PC-3 (cell line): ENCODE measurements at regions not wholly inside any gene's neighbourhood (a gene's known extent, or its start where the extent isn't known, plus 50 kb on each side); places are given as distances from the start of the nearest gene placed in this dataset.

Experiments
- ATAC-seq: fragments of 200-7000 bp; cut with Tn5 transposase; 2 replicates; pipeline ENCODE4 v1.9.1; 2020; ENCODE audit warnings: mild to moderate bottlenecking, moderate library complexity
- BruUV-seq: library from RNA; stranded (reverse); fragments of 400-500 nt; replicated peaks from 2 replicates; lab custom pipeline; 2021; lab: Mats Ljungman, UMichigan
- CTCF ChIA-PET: fragments of 300-600 bp; sonication (Branson Sonifier 250); formaldehyde crosslinking; loops from one replicate; lab custom pipeline; 2022; ENCODE audit warnings: antibody characterized with exemption; lab: Charles Lee
- POLR2A ChIA-PET: fragments of 300-600 bp; sonication (Branson Sonifier 250); formaldehyde crosslinking; loops from one replicate; lab custom pipeline; 2022; ENCODE audit warnings: antibody characterized with exemption; ENCODE audit not compliant: unreplicated experiment; lab: Charles Lee
- DNase-seq: peaks from one replicate; pipeline ENCODE4 v3.0.0-alpha.2; 2015
- H2AFZ ChIP-seq: fragments of 300-600 bp; sonication (generic); 2 replicates; pipeline ENCODE4 v1.6.0; 2016; ENCODE audit warnings: antibody characterized with exemption, low read length
- H3F3A ChIP-seq: fragments of 300-600 bp; sonication (generic); one replicate; pipeline ENCODE4 v1.6.0; 2017; ENCODE audit warnings: antibody characterized with exemption, low read length, control low read depth, mild to moderate bottlenecking; ENCODE audit not compliant: unreplicated experiment
- H3K27ac ChIP-seq: fragments of 300-600 bp; sonication (generic); 2 replicates; pipeline ENCODE4 v1.5.1; 2016; ENCODE audit warnings: mild to moderate bottlenecking, low read length
- H3K27me3 ChIP-seq: fragments of 300-600 bp; sonication (generic); 2 replicates; pipeline ENCODE4 v1.6.1; 2016; ENCODE audit warnings: low read length, mixed read lengths
- H3K36me3 ChIP-seq: fragments of 300-600 bp; sonication (generic); 2 replicates; pipeline ENCODE4 v1.6.1; 2016; ENCODE audit warnings: low read depth, mixed run types, low read length, mixed read lengths
- H3K4me1 ChIP-seq: fragments of 300-600 bp; sonication (generic); 2 replicates; pipeline ENCODE4 v1.5.1; 2016; ENCODE audit warnings: low read length; ENCODE audit not compliant: insufficient read depth
- H3K4me2 ChIP-seq: fragments of 300-600 bp; sonication (generic); 2 replicates; pipeline ENCODE4 v1.6.0; 2016; ENCODE audit warnings: low read length
- H3K4me3 ChIP-seq: fragments of 300-600 bp; sonication (generic); 2 replicates; pipeline ENCODE4 v1.5.1; 2016; ENCODE audit warnings: mild to moderate bottlenecking, low read length, mixed read lengths
- H3K79me2 ChIP-seq: fragments of 300-600 bp; sonication (generic); 2 replicates; pipeline ENCODE4 v1.6.1; 2017; ENCODE audit warnings: low read length, mixed read lengths
- H3K9ac ChIP-seq: fragments of 300-600 bp; sonication (generic); 2 replicates; pipeline ENCODE4 v1.6.0; 2016; ENCODE audit warnings: mild to moderate bottlenecking, low read length
- H3K9me2 ChIP-seq: fragments of 300-600 bp; sonication (generic); replicated peaks from 2 replicates; pipeline ENCODE4 v1.6.1; 2016; ENCODE audit warnings: mixed run types, low read length, mixed read lengths
- H3K9me3 ChIP-seq: fragments of 300-600 bp; sonication (generic); 2 replicates; pipeline ENCODE4 v1.6.1; 2016; ENCODE audit warnings: low read length, mixed read lengths
- H4K20me1 ChIP-seq: fragments of 300-600 bp; sonication (generic); 2 replicates; pipeline ENCODE4 v1.6.1; 2016; ENCODE audit warnings: low read length, mixed read lengths
- CTCF ChIP-seq: fragments of 300-600 bp; sonication (generic); conservative IDR thresholded peaks from 2 replicates; pipeline ENCODE4 v1.5.1; 2017; ENCODE audit warnings: antibody characterized with exemption, low read depth, mild to moderate bottlenecking, low read length
- EZH2 ChIP-seq: fragments of 300-600 bp; sonication (generic); IDR thresholded peaks from one replicate; pipeline ENCODE4 v1.6.1; 2017; ENCODE audit warnings: antibody characterized with exemption, mild to moderate bottlenecking, low read length; ENCODE audit not compliant: unreplicated experiment
- EZH2phosphoT487 ChIP-seq: fragments of 300-600 bp; sonication (generic); IDR thresholded peaks from 2 replicates; pipeline ENCODE4 v1.6.1; 2018; ENCODE audit warnings: mild to moderate bottlenecking, antibody characterized with exemption, low read length, borderline replicate concordance
- intact Hi-C: fragments of 100-400 bp; cut with micrococcal nuclease; formaldehyde crosslinking; loops from 2 replicates; pipeline ENCODE4 v1.9.0; 2023

- ChIA-PET CTCF (no interaction called here), POLR2A (no interaction called here)
- H3K27me3 ChIP-seq: no peaks in the 10 kb centered on the region
- H3K79me2 ChIP-seq: no peaks in the 10 kb centered on the region
- H3K4me1 ChIP-seq: peaks cover 29% of the 10 kb centered on the region
- H3K36me3 ChIP-seq: no peaks in the 10 kb centered on the region
- no peak for TF ChIP-seq EZH2phosphoT487
- H3K4me2 ChIP-seq: no peak overlapping the region
- no peak overlapping the region for H3K27ac ChIP-seq
- no peaks in the 10 kb centered on the region for H4K20me1 ChIP-seq
- H3K9ac ChIP-seq: no peak overlapping the region
- no peak overlapping the region for H3K4me3 ChIP-seq
- ATAC-seq (no peak), DNase-seq (no peak)
- H3K9me3 ChIP-seq: no peaks in the 10 kb centered on the region
- no peaks in the 10 kb centered on the region for H3F3A ChIP-seq
- H3K9me2 ChIP-seq: no peaks in the 10 kb centered on the region
- intact Hi-C loops: no loop called here
- no peak overlapping the region for H2AFZ ChIP-seq
- no TSS peak for BruUV-seq
These were observed 82.1 kb upstream of the FRY start for GRCh38 chr13:31949486-31949885.

GRCh38 chr13:31950111-31950815, 81.3 kb upstream of the FRY start:
- no peaks in the 10 kb centered on the region for H3K79me2 ChIP-seq
- no peaks in the 10 kb centered on the region for H3K27me3 ChIP-seq
- no peaks in the 10 kb centered on the region for H4K20me1 ChIP-seq
- no peaks in the 10 kb centered on the region for H3K36me3 ChIP-seq
- peaks cover 21% of the 10 kb centered on the region for H3K4me1 ChIP-seq
- H3F3A ChIP-seq: no peaks in the 10 kb centered on the region
- no peaks in the 10 kb centered on the region for H3K9me2 ChIP-seq
- intact Hi-C loops: no loop called here
- no peaks in the 10 kb centered on the region for H3K9me3 ChIP-seq
- no peak overlapping the region for H3K9ac ChIP-seq
- POLR2A ChIA-PET: no interaction called here
- H3K4me3 ChIP-seq: no peak overlapping the region
- H3K4me2 ChIP-seq: no peak overlapping the region
- no peak for ATAC-seq
- BruUV-seq: no TSS peak
- no peak overlapping the region for H2AFZ ChIP-seq
- CTCF ChIA-PET: no interaction called here
- TF ChIP-seq CTCF (no peak), EZH2 (no peak), EZH2phosphoT487 (no peak)
- no peak for DNase-seq
- H3K27ac ChIP-seq: no peak overlapping the region

GRCh38 chr13:31951215-31951678, 80.3 kb upstream of the FRY start:
- H4K20me1 ChIP-seq: no peaks in the 10 kb centered on the region
- H3K4me2 ChIP-seq: no peak overlapping the region
- H3K9me2 ChIP-seq: no peaks in the 10 kb centered on the region
- POLR2A ChIA-PET: no interaction called here
- H3K79me2 ChIP-seq: no peaks in the 10 kb centered on the region
- DNase-seq: peak; percentile 53
- no peaks in the 10 kb centered on the region for H3F3A ChIP-seq
- peaks cover 13% of the 10 kb centered on the region for H3K4me1 ChIP-seq
- H3K27me3 ChIP-seq: no peaks in the 10 kb centered on the region
- no peak for ATAC-seq
- intact Hi-C loops: no loop called here
- no peak overlapping the region for H3K4me3 ChIP-seq
- no peak overlapping the region for H2AFZ ChIP-seq
- CTCF ChIA-PET: no interaction called here
- H3K36me3 ChIP-seq: no peaks in the 10 kb centered on the region
- no peak overlapping the region for H3K9ac ChIP-seq
- no peak for TF ChIP-seq EZH2phosphoT487
- TF ChIP-seq CTCF: no peak
- no peak for TF ChIP-seq EZH2
- 0 out of 2 replicates have a peak overlapping the region, but pooled peaks have one; percentile 12 for H3K27ac ChIP-seq
- no TSS peak for BruUV-seq
- no peaks in the 10 kb centered on the region for H3K9me3 ChIP-seq
